Osteocyte (in vitro differentiated cells): ENCODE measurements at regions not wholly inside any gene's neighbourhood (a gene's known extent, or its start where the extent isn't known, plus 50 kb on each side); places are given as distances from the start of the nearest gene placed in this dataset.
A peak's percentile ranks its signal among the peaks of the same experiment; 100 is the strongest.
"Not testable (repeated sequence)": the region's sequence is repeated elsewhere in the genome, so short reads cannot be mapped to it uniquely, and the experiment has no call there.

Experiments
- DNase-seq: peaks from one replicate; pipeline ENCODE4 v3.0.0; 2021; ENCODE audit warnings: mixed read lengths; ENCODE audit not compliant: unreplicated experiment; ENCODE audit errors: extremely low spot score
- H3K27ac Mint-ChIP-seq: one replicate; pipeline ENCODE4 v1.8.0; 2021; ENCODE audit warnings: mild to moderate bottlenecking, mixed read lengths; ENCODE audit not compliant: unreplicated experiment
- H3K27me3 Mint-ChIP-seq: one replicate; pipeline ENCODE4 v1.8.0; 2021; ENCODE audit warnings: mixed read lengths; ENCODE audit not compliant: unreplicated experiment
- H3K36me3 Mint-ChIP-seq: one replicate; pipeline ENCODE4 v1.8.0; 2021; ENCODE audit warnings: mixed read lengths; ENCODE audit not compliant: unreplicated experiment
- H3K4me1 Mint-ChIP-seq: one replicate; pipeline ENCODE4 v1.8.0; 2021; ENCODE audit warnings: mixed read lengths; ENCODE audit not compliant: unreplicated experiment
- H3K4me3 Mint-ChIP-seq: one replicate; pipeline ENCODE4 v1.8.0; 2021; ENCODE audit warnings: mild to moderate bottlenecking, moderate library complexity, mixed read lengths; ENCODE audit not compliant: unreplicated experiment
- H3K9me3 Mint-ChIP-seq: one replicate; pipeline ENCODE4 v1.8.0; 2021; ENCODE audit warnings: mixed read lengths; ENCODE audit not compliant: unreplicated experiment
- CTCF ChIP-seq: fragments of 200-600 bp; sonication (generic); IDR thresholded peaks from 2 replicates; pipeline ENCODE4 v1.5.0; 2021; ENCODE audit warnings: antibody characterized with exemption, mild to moderate bottlenecking, moderate library complexity

- H3K27me3 Mint-ChIP-seq = peaks cover 4% of the 10 kb centered on the region
- DNase-seq = no peak
- H3K4me1 Mint-ChIP-seq = no peaks in the 10 kb centered on the region
- no peak overlapping the region for H3K4me3 Mint-ChIP-seq
- no peaks in the 10 kb centered on the region for H3K36me3 Mint-ChIP-seq
- no peak for TF ChIP-seq CTCF
- H3K27ac Mint-ChIP-seq = no peak overlapping the region
- peaks cover 17% of the 10 kb centered on the region for H3K9me3 Mint-ChIP-seq
These were observed 161.1 kb downstream of the PHF8 start for GRCh38 chrX:53883196-53883595.

- no peak for TF ChIP-seq CTCF
- H3K4me1 Mint-ChIP-seq = no peaks in the 10 kb centered on the region
- no peak overlapping the region for H3K4me3 Mint-ChIP-seq
- peaks cover 4% of the 10 kb centered on the region for H3K27me3 Mint-ChIP-seq
- H3K36me3 Mint-ChIP-seq = no peaks in the 10 kb centered on the region
- peaks cover 23% of the 10 kb centered on the region for H3K9me3 Mint-ChIP-seq
- no peak overlapping the region for H3K27ac Mint-ChIP-seq
- DNase-seq = no peak
These were observed 161.9 kb downstream of the PHF8 start for GRCh38 chrX:53882331-53882730.

DNA sequence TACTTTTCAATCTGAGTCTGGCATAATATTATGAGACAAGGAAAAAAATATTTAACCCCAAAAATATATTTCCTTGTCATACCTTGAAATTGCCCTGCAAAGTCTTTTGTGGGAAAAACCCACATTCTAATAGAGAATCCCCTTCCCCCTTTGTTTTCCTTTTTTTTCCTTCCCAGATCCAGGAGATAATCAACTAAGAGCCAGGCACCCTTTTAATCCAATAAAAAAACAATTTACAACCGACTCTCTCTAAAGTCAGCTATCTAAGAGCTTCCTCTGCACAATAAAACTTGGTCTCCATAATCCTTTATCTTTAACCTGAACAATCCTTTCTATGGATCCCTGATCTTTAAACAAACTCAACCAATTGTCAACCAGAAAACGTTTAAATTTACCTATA, 163.5 kb downstream of the PHF8 start:
- H3K4me3 Mint-ChIP-seq, H3K27ac Mint-ChIP-seq, H3K36me3 Mint-ChIP-seq, H3K27me3 Mint-ChIP-seq, H3K4me1 Mint-ChIP-seq, DNase-seq: not testable (repeated sequence)
- peaks cover 32% of the 10 kb centered on the region for H3K9me3 Mint-ChIP-seq

- no peak for DNase-seq
- Mint-ChIP-seq H3K4me3 (no peak overlapping the region), H3K9me3 (peaks cover 11% of the 10 kb centered on the region), H3K4me1 (no peaks in the 10 kb centered on the region), H3K27me3 (no peaks in the 10 kb centered on the region), H3K27ac (no peak overlapping the region), H3K36me3 (no peaks in the 10 kb centered on the region)
- TF ChIP-seq CTCF = no peak
These were observed 173.4 kb upstream of the HUWE1 start for GRCh38 chrX:53859890-53860289.

DNA sequence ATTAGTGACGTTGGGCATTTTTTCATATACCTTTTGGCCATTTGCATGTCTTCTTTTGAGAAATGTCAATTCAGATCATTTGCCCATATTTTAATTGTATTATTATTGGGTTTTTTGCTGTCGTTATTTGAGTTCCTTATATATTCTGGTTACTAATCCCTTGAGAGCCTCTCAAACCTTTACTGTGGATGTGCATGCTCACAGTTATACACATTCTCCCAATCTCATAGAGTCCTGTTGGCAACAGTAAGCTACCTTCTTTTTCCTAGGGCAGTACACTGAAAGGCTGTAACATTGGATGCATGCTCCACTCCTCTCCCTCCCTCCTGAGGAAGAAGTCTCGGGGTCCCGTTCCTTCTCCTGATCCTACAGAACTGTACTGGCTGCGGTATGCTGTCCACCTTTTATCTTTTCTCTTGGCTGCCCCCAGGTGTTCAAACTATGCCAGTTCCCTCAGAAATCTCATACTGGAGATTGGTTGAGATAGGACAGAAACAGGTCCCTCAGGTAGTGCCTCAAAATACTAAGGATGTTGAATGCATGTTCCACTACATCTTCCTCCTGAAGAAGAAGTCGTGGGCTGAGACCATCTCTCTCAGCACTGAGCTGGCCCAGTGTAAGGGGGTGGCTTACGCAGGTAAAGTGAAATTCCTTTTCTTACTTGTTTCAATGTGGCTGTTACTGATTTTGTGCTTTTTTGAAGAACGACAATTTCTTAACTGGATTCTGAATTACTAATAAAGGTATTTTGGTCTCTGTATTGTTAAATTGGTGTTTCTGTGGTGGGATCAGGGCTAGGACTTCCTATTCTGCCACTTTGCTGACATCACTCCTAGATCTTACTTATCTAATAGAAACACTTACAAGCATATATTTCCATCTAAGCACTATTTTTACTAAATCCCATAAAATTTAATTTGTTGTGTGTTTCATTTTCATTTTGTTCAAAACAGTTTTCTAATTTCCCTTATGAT, 145.4 kb upstream of the HUWE1 start:
- peak; percentile 46 for TF ChIP-seq CTCF
- DNase-seq = no peak
- Mint-ChIP-seq H3K4me1 (no peaks in the 10 kb centered on the region), H3K27ac (no peak overlapping the region), H3K9me3 (peaks cover 10% of the 10 kb centered on the region), H3K4me3 (no peak overlapping the region), H3K27me3 (peaks cover 5% of the 10 kb centered on the region), H3K36me3 (no peaks in the 10 kb centered on the region)
